ENCODE measurements at regions not wholly inside any gene's neighbourhood (a gene's known extent, or its start where the extent isn't known, plus 50 kb on each side); places are given as distances from the start of the nearest gene placed in this dataset.

- Histone ChIP-seq H3K9me2 (ENCODE audit: low read depth, low read length) (no peaks in the 10 kb centered on the region), H3K4me2 (ENCODE audit: low read length) (no peak overlapping the region), H3K27ac (ENCODE audit: low read depth, low read length, poor library complexity, severe bottlenecking) (no peak overlapping the region)
Observed at GRCh38 chr2:150182566-150183235, 304.8 kb downstream of the RND3 start.

GRCh38 chr2:150178591-150178990 is 308.9 kb downstream of the RND3 start:
- Histone ChIP-seq H3K36me3 (ENCODE audit: insufficient read depth, low read length) (no peaks in the 10 kb centered on the region), H2AFZ (ENCODE audit: low read length) (no peak overlapping the region), H3K9me3 (ENCODE audit: low read length) (no peaks in the 10 kb centered on the region), H3K4me1 (ENCODE audit: insufficient read depth, low read length, severe bottlenecking) (no peaks in the 10 kb centered on the region), H3K27ac (ENCODE audit: low read depth, low read length, poor library complexity, severe bottlenecking) (no peak overlapping the region), H3K4me2 (ENCODE audit: low read length) (no peak overlapping the region), H3K9ac (ENCODE audit: low read length) (no peak overlapping the region), H3K9me2 (ENCODE audit: low read depth, low read length) (no peaks in the 10 kb centered on the region), H3K79me2 (ENCODE audit: insufficient read depth, low read length) (no peaks in the 10 kb centered on the region), H3F3A (ENCODE audit: insufficient read depth, low read length) (no peaks in the 10 kb centered on the region), H3K27me3 (ENCODE audit: insufficient read depth, low read length) (no peaks in the 10 kb centered on the region), H3K4me3 (ENCODE audit: low read depth, low read length, poor library complexity, severe bottlenecking) (no peak overlapping the region), H4K20me1 (ENCODE audit: insufficient read depth, low read length) (no peaks in the 10 kb centered on the region)
- TF ChIP-seq EZH2 (IDR thresholded peaks at IDR 0.05; ENCODE audit: borderline replicate concordance, low read length), result no peak
- no peak for TF ChIP-seq CTCF (IDR thresholded peaks at IDR 0.05; ENCODE audit: low read length)

More at GRCh38 chr2:150182566-150183235, 304.8 kb downstream of the RND3 start:
- no peak for TF ChIP-seq CTCF (IDR thresholded peaks at IDR 0.05; ENCODE audit: low read length)
- no peak for TF ChIP-seq EZH2 (IDR thresholded peaks at IDR 0.05; ENCODE audit: borderline replicate concordance, low read length)
- H3K9ac ChIP-seq (ENCODE audit: low read length), result no peak overlapping the region
- no peak overlapping the region for H3K4me3 ChIP-seq (ENCODE audit: low read depth, low read length, poor library complexity, severe bottlenecking)
- H3K36me3 ChIP-seq (ENCODE audit: insufficient read depth, low read length), result no peaks in the 10 kb centered on the region
- H2AFZ ChIP-seq (ENCODE audit: low read length), result no peak overlapping the region
- no peaks in the 10 kb centered on the region for H3K79me2 ChIP-seq (ENCODE audit: insufficient read depth, low read length)
- H3K27me3 ChIP-seq (ENCODE audit: insufficient read depth, low read length), result no peaks in the 10 kb centered on the region
- H3K9me3 ChIP-seq (ENCODE audit: low read length), result no peaks in the 10 kb centered on the region
- H3F3A ChIP-seq (ENCODE audit: insufficient read depth, low read length), result no peaks in the 10 kb centered on the region
- no peaks in the 10 kb centered on the region for H4K20me1 ChIP-seq (ENCODE audit: insufficient read depth, low read length)
- no peaks in the 10 kb centered on the region for H3K4me1 ChIP-seq (ENCODE audit: insufficient read depth, low read length, severe bottlenecking)

GRCh38 chr2:150174971-150175421 is 312.5 kb downstream of the RND3 start:
- no peak for TF ChIP-seq CTCF (IDR thresholded peaks at IDR 0.05; ENCODE audit: low read length)
- no peak for TF ChIP-seq EZH2 (IDR thresholded peaks at IDR 0.05; ENCODE audit: borderline replicate concordance, low read length)
- H4K20me1 ChIP-seq (ENCODE audit: insufficient read depth, low read length), result no peaks in the 10 kb centered on the region
- H2AFZ ChIP-seq (ENCODE audit: low read length), result no peak overlapping the region
- H3K9ac ChIP-seq (ENCODE audit: low read length), result no peak overlapping the region
- no peak overlapping the region for H3K4me3 ChIP-seq (ENCODE audit: low read depth, low read length, poor library complexity, severe bottlenecking)
- H3K79me2 ChIP-seq (ENCODE audit: insufficient read depth, low read length), result no peaks in the 10 kb centered on the region
- no peaks in the 10 kb centered on the region for H3K36me3 ChIP-seq (ENCODE audit: insufficient read depth, low read length)
- H3K9me2 ChIP-seq (ENCODE audit: low read depth, low read length), result no peaks in the 10 kb centered on the region
- H3K9me3 ChIP-seq (ENCODE audit: low read length), result no peaks in the 10 kb centered on the region
- H3K4me2 ChIP-seq (ENCODE audit: low read length), result no peak overlapping the region
- H3K27ac ChIP-seq (ENCODE audit: low read depth, low read length, poor library complexity, severe bottlenecking), result no peak overlapping the region
- H3K4me1 ChIP-seq (ENCODE audit: insufficient read depth, low read length, severe bottlenecking), result no peaks in the 10 kb centered on the region
- H3F3A ChIP-seq (ENCODE audit: insufficient read depth, low read length), result no peaks in the 10 kb centered on the region
- no peaks in the 10 kb centered on the region for H3K27me3 ChIP-seq (ENCODE audit: insufficient read depth, low read length)
